Myocyte (in vitro differentiated cells): ENCODE measurements at regions not wholly inside any gene's neighbourhood (a gene's known extent, or its start where the extent isn't known, plus 50 kb on each side); places are given as distances from the start of the nearest gene placed in this dataset.
"Not testable (repeated sequence)": the region's sequence is repeated elsewhere in the genome, so short reads cannot be mapped to it uniquely, and the experiment has no call there.

ENCODE experiments used
- DNase-seq: peaks from one replicate; pipeline ENCODE4 v3.0.0-alpha.2; 2012; ENCODE audit warnings: low read depth

GRCh38 chr9:126056312-126057021, 270.2 kb upstream of the MVB12B start:
- DNase-seq = no peak

- DNase-seq = no peak
These were observed 269.4 kb upstream of the MVB12B start for GRCh38 chr9:126057121-126057825.

GRCh38 chr9:126058011-126058531, 268.6 kb upstream of the MVB12B start:
- DNase-seq = no peak

- no peak for DNase-seq
These were observed 268.0 kb upstream of the MVB12B start for GRCh38 chr9:126058591-126058990.

- no peak for DNase-seq
These were observed 265.1 kb upstream of the MVB12B start for GRCh38 chr9:126061575-126061974.

GRCh38 chr9:126062158-126062886, 264.3 kb upstream of the MVB12B start:
- no peak for DNase-seq

GRCh38 chr9:126063326-126063725, 263.3 kb upstream of the MVB12B start:
- no peak for DNase-seq

- DNase-seq = no peak
These were observed 260.5 kb upstream of the MVB12B start for GRCh38 chr9:126066131-126066530.

GRCh38 chr9:126067031-126067734, 259.4 kb upstream of the MVB12B start:
- no peak for DNase-seq

GRCh38 chr9:126068534-126069230, 257.9 kb upstream of the MVB12B start:
- DNase-seq = no peak

- no peak for DNase-seq
These were observed 257.2 kb upstream of the MVB12B start for GRCh38 chr9:126069400-126069955.

- no peak for DNase-seq
These were observed 256.5 kb upstream of the MVB12B start for GRCh38 chr9:126070058-126070655.

GRCh38 chr9:126071076-126071750, 255.4 kb upstream of the MVB12B start:
- no peak for DNase-seq

- DNase-seq = not testable (repeated sequence)
These were observed 249.0 kb upstream of the MVB12B start for GRCh38 chr9:126077656-126078055.

GRCh38 chr9:126080641-126081040, 246.0 kb upstream of the MVB12B start:
- DNase-seq = no peak

GRCh38 chr9:126081746-126082145, 244.9 kb upstream of the MVB12B start:
- no peak for DNase-seq

GRCh38 chr9:126084008-126084407, 242.6 kb upstream of the MVB12B start:
- DNase-seq = no peak

GRCh38 chr9:126084696-126085095, 241.9 kb upstream of the MVB12B start:
- DNase-seq = no peak

- no peak for DNase-seq
These were observed 241.5 kb upstream of the MVB12B start for GRCh38 chr9:126085170-126085569.
